Thyroid gland (tissue), 4 donors: ENCODE measurements at regions not wholly inside any gene's neighbourhood (a gene's known extent, or its start where the extent isn't known, plus 50 kb on each side); places are given as distances from the start of the nearest gene placed in this dataset.

Source experiments
- DNase-seq, 2 donors: peaks; one replicate each; pipeline ENCODE4 v3.0.0-alpha.2; 2019
- H3K27ac ChIP-seq, 3 donors: fragments of 200-600 bp; sonication (generic); 1 replicate in 2 of 3; 2 replicates in 1 of 3; pipeline ENCODE4 v1.5.1; 2016 to 2019; ENCODE audit warnings: mild to moderate bottlenecking in 1 of 3, moderate library complexity in 1 of 3
- H3K27me3 ChIP-seq: fragments of 200-600 bp; sonication (generic); one replicate; pipeline ENCODE4 v1.5.1; 2019
- H3K36me3 ChIP-seq, 2 donors: fragments of 200-600 bp; sonication (generic); one replicate each; pipeline ENCODE4 v1.5.1; 2016 to 2019
- H3K4me1 ChIP-seq, 2 donors: fragments of 200-600 bp; sonication (generic); one replicate each; pipeline ENCODE4 v1.5.1; 2017 to 2019
- H3K4me3 ChIP-seq, 3 donors: fragments of 200-600 bp; sonication (generic); replicated peaks in 1 of 3; 1 replicate in 2 of 3; 2 replicates in 1 of 3; pipeline ENCODE4 v1.5.1; 2016; ENCODE audit warnings: mild to moderate bottlenecking in 1 of 3
- H3K9me3 ChIP-seq: fragments of 200-600 bp; sonication (generic); one replicate; pipeline ENCODE4 v1.5.1; 2017
- POLR2A ChIP-seq, 2 donors: fragments of 450-650 bp; IDR thresholded peaks; one replicate each; pipeline ENCODE4 v1.6.1; 2017; ENCODE audit warnings: antibody characterized with exemption in 2 of 2, mild to moderate bottlenecking in 2 of 2, moderate library complexity in 1 of 2
- WGBS, 2 donors: methylation state at CpG; one replicate each; pipeline ENCODE4 v1.1.5; 2017; 5-methylcytosine and 5-hydroxymethylcytosine counted together
- intact Hi-C: fragments of 100-400 bp; cut with DNase I; formaldehyde crosslinking; loops from one replicate; pipeline ENCODE4 v1.15.1; 2023
- TF ChIP-seq, protein P1 (sequence below), 6 experiments: fragments of 200-600 bp in 3 of 6; fragments of 450-650 bp in 3 of 6; sonication (generic) in 3 of 6; IDR thresholded peaks; one replicate each; pipeline ENCODE4 v1.5.1; 2016 to 2019; ENCODE audit warnings: antibody characterized with exemption in 6 of 6, mild to moderate bottlenecking in 2 of 6, inconsistent platforms in 1 of 6, moderate library complexity in 1 of 6

DNA sequence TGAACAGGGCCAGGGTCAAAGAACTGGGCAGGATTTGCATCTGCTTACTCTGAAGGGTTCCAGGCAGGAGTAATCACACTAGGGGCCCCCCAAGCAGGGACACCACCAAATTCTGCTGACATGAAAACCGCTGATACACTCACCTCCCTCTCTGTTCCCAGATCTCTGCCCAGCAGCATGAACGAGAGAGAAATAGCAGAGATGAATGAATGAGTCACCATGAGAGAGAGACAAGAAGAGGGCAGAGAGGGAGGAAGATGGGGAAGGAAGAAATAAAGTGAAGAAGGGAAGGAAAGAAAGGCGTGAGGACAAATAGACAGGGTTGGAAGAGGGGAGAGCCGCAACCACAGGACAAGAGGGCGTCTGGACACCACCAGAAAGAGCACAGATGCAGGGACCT lies 285.9 kb upstream of the NEBL start:
- Histone ChIP-seq H3K27me3 (no peaks in the 10 kb centered on the region), H3K36me3 (no peaks in the 10 kb centered on the region), H3K9me3 (no peaks in the 10 kb centered on the region), H3K4me3 (no peak overlapping the region), H3K27ac (no peak overlapping the region), H3K4me1 (peaks cover 0 to 5% of the 10 kb centered on the region in 2 donors)
- TF ChIP-seq POLR2A (IDR thresholded peaks at IDR 0.05) = no peak
- TF ChIP-seq, protein P1, sequence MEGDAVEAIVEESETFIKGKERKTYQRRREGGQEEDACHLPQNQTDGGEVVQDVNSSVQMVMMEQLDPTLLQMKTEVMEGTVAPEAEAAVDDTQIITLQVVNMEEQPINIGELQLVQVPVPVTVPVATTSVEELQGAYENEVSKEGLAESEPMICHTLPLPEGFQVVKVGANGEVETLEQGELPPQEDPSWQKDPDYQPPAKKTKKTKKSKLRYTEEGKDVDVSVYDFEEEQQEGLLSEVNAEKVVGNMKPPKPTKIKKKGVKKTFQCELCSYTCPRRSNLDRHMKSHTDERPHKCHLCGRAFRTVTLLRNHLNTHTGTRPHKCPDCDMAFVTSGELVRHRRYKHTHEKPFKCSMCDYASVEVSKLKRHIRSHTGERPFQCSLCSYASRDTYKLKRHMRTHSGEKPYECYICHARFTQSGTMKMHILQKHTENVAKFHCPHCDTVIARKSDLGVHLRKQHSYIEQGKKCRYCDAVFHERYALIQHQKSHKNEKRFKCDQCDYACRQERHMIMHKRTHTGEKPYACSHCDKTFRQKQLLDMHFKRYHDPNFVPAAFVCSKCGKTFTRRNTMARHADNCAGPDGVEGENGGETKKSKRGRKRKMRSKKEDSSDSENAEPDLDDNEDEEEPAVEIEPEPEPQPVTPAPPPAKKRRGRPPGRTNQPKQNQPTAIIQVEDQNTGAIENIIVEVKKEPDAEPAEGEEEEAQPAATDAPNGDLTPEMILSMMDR (IDR thresholded peaks at IDR 0.05) = no peak
- intact Hi-C loops = no loop called here
- 86 to 93% methylated on average over 5 of the region's 5 CpGs for WGBS, 2 donors
- DNase-seq = no peak

DNA sequence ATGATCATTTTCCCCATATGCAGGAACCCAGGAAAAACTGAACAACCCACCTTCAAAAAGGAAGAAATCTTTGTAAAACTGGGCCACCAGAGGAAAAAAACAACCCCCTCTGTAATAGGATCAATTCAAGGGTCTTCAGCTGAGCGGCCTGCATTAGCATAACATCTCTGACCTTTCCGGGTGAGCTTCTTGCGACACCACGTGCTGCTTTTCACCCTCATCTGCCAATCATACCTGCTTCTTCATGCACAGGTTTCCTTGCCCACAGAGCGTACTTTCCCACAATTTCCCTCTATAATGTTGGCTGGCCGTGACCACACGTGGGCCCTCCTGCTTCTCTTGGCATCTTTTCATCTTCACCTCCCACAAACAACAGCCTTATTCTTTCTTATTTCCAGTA lies 284.3 kb upstream of the NEBL start:
- DNase-seq = no peak
- H3K27me3 ChIP-seq = no peaks in the 10 kb centered on the region
- H3K4me3 ChIP-seq = no peak overlapping the region
- H3K9me3 ChIP-seq = no peaks in the 10 kb centered on the region
- intact Hi-C loops = no loop called here
- no peak for TF ChIP-seq POLR2A (IDR thresholded peaks at IDR 0.05)
- TF ChIP-seq, protein P1 (IDR thresholded peaks at IDR 0.05) = no peak
- H3K4me1 ChIP-seq = peaks cover 0 to 5% of the 10 kb centered on the region in 2 donors
- H3K27ac ChIP-seq = no peak overlapping the region
- no peaks in the 10 kb centered on the region for H3K36me3 ChIP-seq
- 82 to 87% methylated on average over 7 of the region's 7 CpGs for WGBS, 2 donors

DNA sequence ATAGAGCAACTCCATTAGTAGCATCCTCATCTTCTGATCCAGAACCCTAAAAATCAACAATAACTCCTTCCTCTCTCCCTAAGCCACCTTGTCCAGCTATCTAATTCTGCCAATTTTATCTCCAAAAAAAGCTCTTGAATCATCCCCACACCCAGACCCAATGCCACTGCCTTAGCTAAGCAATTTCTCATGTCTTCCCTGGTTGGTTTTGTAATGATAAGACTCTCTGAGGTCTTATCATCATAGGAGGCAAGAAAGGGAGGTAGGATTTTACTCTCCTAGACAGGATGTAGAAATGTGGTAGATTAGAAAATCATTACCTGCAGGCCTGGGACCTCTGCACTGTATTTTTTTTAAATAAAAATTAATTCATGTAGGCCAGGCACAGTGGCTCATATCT lies 283.5 kb upstream of the NEBL start:
- Histone ChIP-seq H3K9me3 (no peaks in the 10 kb centered on the region), H3K27ac (no peak overlapping the region), H3K4me3 (no peak overlapping the region), H3K36me3 (no peaks in the 10 kb centered on the region), H3K4me1 (peaks cover under 1 to 13% of the 10 kb centered on the region in 2 donors), H3K27me3 (no peaks in the 10 kb centered on the region)
- DNase-seq = no peak
- TF ChIP-seq POLR2A (IDR thresholded peaks at IDR 0.05) = no peak
- TF ChIP-seq, protein P1 (IDR thresholded peaks at IDR 0.05) = no peak
- intact Hi-C loops = no loop called here

DNA sequence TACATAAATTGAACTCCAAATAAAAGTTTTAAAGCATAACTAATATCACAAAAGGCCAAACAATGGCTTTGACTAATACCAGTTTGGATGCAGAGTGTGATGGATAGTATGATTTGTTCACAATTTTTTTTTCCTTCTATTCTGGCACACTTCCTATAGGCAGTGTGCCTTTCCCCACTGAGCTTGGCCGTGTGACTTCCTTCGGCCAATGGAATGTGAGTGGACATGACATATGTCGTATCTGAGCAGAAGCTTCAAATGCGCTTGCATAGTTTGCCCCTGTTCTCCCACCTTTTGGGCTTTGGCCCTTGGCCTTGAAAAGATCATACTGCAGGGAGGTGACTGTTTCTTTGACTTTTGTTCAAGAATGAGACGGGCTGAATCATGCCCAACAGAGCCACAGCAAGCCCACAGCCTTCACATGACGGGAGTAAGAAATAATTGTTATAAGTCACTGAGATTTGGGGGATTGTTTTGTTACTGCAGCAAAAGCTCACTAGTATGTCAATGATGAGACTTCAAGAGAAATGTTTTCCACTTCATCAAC lies 279.9 kb upstream of the NEBL start:
- WGBS, 2 donors = 78 to 93% methylated on average over 6 of the region's 6 CpGs
- no peak for DNase-seq
- Histone ChIP-seq H3K27me3 (no peaks in the 10 kb centered on the region), H3K4me3 (no peak overlapping the region), H3K9me3 (no peaks in the 10 kb centered on the region), H3K4me1 (peaks cover 6 to 18% of the 10 kb centered on the region in 2 donors), H3K27ac (no peak overlapping the region), H3K36me3 (no peaks in the 10 kb centered on the region)
- no peak for TF ChIP-seq POLR2A (IDR thresholded peaks at IDR 0.05)
- TF ChIP-seq, protein P1 (IDR thresholded peaks at IDR 0.05) = no peak
- intact Hi-C loops = no loop called here

DNA sequence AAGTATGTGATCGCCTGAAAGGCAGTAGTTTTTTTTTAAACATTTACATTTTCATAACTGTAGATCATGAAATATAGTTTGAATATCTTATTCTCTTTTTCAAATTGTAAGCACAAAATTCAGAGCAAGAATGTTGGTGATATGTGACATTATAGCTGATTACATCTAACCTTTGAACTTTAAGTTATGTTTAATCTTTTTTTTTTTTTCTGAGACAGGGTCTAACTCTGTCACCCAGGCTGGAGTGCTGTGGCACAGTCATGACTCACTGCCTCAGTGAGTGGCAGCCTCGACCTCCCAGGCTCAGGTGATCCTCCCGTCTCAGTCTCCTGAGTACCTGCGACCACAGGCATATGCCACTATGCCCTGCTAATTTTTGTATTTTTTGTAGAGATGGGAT lies 278.7 kb upstream of the NEBL start:
- Histone ChIP-seq H3K9me3 (no peaks in the 10 kb centered on the region), H3K27me3 (no peaks in the 10 kb centered on the region), H3K36me3 (no peaks in the 10 kb centered on the region), H3K27ac (peak overlapping the region in 2 of 3 donors; percentile 94 to 96), H3K4me3 (no peak overlapping the region), H3K4me1 (peaks cover 12 to 31% of the 10 kb centered on the region in 2 donors)
- TF ChIP-seq, protein P1 (IDR thresholded peaks at IDR 0.05) = no peak
- no peak for TF ChIP-seq POLR2A (IDR thresholded peaks at IDR 0.05)
- WGBS, 2 donors = 91% methylated on average over 4 of the region's 4 CpGs
- DNase-seq = peak; percentile 19 to 36
- intact Hi-C loops = no loop called here
